Neural progenitor cell (in vitro differentiated cells): ENCODE measurements at regions not wholly inside any gene's neighbourhood (a gene's known extent, or its start where the extent isn't known, plus 50 kb on each side); places are given as distances from the start of the nearest gene placed in this dataset.

ENCODE experiments used
- EZH2 ChIP-seq: fragments of 200-600 bp; sonication (generic); IDR thresholded peaks from 2 replicates; pipeline ENCODE4 v1.6.1; 2017; ENCODE audit warnings: antibody characterized with exemption, mild to moderate bottlenecking, moderate library complexity
- TF ChIP-seq, protein P1 (sequence below): fragments of 200-600 bp; sonication (generic); IDR thresholded peaks from 2 replicates; pipeline ENCODE4 v1.5.1; 2017; ENCODE audit warnings: antibody characterized with exemption, mild to moderate bottlenecking

DNA sequence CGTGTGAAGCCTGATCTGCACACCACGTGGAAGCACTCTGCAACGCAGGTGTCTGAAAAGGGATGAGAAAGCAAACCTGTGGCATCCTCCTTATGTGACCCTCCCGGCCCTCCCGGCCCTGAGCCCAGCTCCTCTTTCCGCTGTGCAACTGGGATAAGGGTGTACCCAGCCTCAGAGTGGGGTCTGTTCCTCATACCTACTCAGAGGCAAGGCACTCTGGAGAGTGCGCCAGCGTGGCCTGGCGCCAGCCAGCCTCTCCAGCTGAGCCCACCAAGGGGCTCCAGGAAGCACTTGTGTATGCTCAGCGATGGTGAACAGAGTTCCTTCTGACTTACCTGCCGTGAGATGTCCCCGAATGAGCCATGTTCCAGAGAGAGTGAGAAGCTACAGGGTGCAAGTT, 102.8 kb downstream of the IRX1 start:
- TF ChIP-seq, protein P1, sequence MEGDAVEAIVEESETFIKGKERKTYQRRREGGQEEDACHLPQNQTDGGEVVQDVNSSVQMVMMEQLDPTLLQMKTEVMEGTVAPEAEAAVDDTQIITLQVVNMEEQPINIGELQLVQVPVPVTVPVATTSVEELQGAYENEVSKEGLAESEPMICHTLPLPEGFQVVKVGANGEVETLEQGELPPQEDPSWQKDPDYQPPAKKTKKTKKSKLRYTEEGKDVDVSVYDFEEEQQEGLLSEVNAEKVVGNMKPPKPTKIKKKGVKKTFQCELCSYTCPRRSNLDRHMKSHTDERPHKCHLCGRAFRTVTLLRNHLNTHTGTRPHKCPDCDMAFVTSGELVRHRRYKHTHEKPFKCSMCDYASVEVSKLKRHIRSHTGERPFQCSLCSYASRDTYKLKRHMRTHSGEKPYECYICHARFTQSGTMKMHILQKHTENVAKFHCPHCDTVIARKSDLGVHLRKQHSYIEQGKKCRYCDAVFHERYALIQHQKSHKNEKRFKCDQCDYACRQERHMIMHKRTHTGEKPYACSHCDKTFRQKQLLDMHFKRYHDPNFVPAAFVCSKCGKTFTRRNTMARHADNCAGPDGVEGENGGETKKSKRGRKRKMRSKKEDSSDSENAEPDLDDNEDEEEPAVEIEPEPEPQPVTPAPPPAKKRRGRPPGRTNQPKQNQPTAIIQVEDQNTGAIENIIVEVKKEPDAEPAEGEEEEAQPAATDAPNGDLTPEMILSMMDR: no peak
- TF ChIP-seq EZH2: no peak
